Mucosa of descending colon (tissue), 3 donors: ENCODE measurements at regions not wholly inside any gene's neighbourhood (a gene's known extent, or its start where the extent isn't known, plus 50 kb on each side); places are given as distances from the start of the nearest gene placed in this dataset.
A peak's percentile ranks its signal among the peaks of the same experiment; 100 is the strongest.

Experiments
- ATAC-seq: fragments of 200-7000 bp; cut with Tn5 transposase; one replicate; pipeline ENCODE4 v1.9.1; 2020; ENCODE audit warnings: mild to moderate bottlenecking, moderate library complexity
- DNase-seq, 3 donors: peaks; one replicate each; pipeline ENCODE4 v3.0.0-alpha.2; 2020
- H3K36me3 ChIP-seq: fragments of 200-600 bp; one replicate; pipeline ENCODE4 v1.8.0; 2021; ENCODE audit warnings: low read depth, mild to moderate bottlenecking
- H3K4me1 ChIP-seq: fragments of 200-600 bp; one replicate; pipeline ENCODE4 v1.8.0; 2021; ENCODE audit warnings: low read depth, mild to moderate bottlenecking
- H3K4me3 ChIP-seq: fragments of 200-600 bp; one replicate; pipeline ENCODE4 v1.8.0; 2021; ENCODE audit warnings: mild to moderate bottlenecking
- H3K9me3 ChIP-seq: fragments of 200-600 bp; one replicate; pipeline ENCODE4 v1.8.0; 2021; ENCODE audit warnings: mild to moderate bottlenecking
- intact Hi-C, 2 donors: fragments of 100-400 bp; cut with DNase I in 1 of 2; cut with micrococcal nuclease in 1 of 2; formaldehyde crosslinking; loops; one replicate each; pipeline versions ENCODE4 v1.11.0 to v1.11.1; 2022; cut with DNase I, micrococcal nuclease
- TF ChIP-seq, protein P1 (sequence below): fragments of 200-600 bp; IDR thresholded peaks from one replicate; pipeline ENCODE4 v1.8.0; 2022; ENCODE audit warnings: antibody characterized with exemption, mild to moderate bottlenecking
- donor health status: DM: no; HTN: no; CAD: no; lungs with moderate emphysema.
- donor health status: DM: no; HTN: no; CAD: no.
- donor health status: DM: no; HTN: yes; CAD: no.

GRCh38 chr4:130825284-130825683 lies 1729.3 kb downstream of the C4orf33 start:
- Histone ChIP-seq H3K9me3 (no peaks in the 10 kb centered on the region), H3K4me1 (no peaks in the 10 kb centered on the region), H3K36me3 (no peaks in the 10 kb centered on the region), H3K4me3 (no peak overlapping the region)
- TF ChIP-seq, protein P1, sequence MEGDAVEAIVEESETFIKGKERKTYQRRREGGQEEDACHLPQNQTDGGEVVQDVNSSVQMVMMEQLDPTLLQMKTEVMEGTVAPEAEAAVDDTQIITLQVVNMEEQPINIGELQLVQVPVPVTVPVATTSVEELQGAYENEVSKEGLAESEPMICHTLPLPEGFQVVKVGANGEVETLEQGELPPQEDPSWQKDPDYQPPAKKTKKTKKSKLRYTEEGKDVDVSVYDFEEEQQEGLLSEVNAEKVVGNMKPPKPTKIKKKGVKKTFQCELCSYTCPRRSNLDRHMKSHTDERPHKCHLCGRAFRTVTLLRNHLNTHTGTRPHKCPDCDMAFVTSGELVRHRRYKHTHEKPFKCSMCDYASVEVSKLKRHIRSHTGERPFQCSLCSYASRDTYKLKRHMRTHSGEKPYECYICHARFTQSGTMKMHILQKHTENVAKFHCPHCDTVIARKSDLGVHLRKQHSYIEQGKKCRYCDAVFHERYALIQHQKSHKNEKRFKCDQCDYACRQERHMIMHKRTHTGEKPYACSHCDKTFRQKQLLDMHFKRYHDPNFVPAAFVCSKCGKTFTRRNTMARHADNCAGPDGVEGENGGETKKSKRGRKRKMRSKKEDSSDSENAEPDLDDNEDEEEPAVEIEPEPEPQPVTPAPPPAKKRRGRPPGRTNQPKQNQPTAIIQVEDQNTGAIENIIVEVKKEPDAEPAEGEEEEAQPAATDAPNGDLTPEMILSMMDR = no peak
- DNase-seq (no peak), ATAC-seq (no peak)
- intact Hi-C loops = no loop called here

DNA sequence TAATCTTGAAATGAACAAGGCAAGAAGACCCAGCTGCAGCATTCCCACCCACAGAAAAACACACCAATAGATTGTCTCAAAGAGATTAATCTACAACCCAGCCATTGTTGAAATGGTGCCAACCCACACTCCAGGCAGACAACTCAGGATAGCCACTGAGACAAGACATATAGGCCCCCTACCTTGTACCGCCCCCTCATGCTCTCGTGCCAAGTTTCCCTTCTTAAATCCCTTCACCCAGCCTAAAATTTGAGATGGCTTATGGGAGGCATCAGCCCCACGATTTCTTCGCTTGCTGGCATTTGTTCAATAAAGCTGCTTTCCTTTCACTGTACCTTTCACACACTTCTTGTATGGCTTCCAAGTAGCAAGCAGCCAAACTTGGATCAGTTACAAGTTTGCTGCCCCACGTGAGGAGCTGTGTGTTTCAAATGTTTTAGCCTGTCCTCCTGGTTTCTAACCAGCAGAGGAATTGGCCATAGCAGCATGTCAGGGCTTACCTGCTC lies 1754.1 kb downstream of the C4orf33 start:
- Histone ChIP-seq H3K36me3 (no peaks in the 10 kb centered on the region), H3K4me3 (no peak overlapping the region), H3K9me3 (no peaks in the 10 kb centered on the region), H3K4me1 (no peaks in the 10 kb centered on the region)
- ATAC-seq (no peak), DNase-seq (peak in 1 of 3 donors; percentile 38)
- TF ChIP-seq, protein P1 = no peak
- intact Hi-C loops = no loop called here

DNA sequence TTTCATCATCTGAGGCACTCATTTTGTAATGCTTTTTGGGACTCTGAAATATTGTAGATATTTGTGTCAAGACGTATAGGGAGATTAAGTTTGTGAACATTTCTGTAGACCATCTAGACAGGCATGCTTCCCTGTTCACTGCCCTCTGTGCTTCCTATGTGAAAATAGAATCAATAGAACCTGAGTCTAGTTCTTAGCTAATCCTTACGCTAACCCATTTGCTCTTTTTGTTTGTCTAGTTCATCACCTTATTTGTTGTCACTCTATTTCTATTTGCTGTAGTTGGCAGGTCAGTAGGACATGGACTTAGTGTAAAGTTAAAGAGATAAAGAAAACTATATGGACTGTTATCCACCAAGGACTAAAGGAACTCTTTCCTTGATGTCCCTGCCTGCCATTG lies 1755.2 kb downstream of the C4orf33 start:
- TF ChIP-seq, protein P1 = no peak
- no peaks in the 10 kb centered on the region for H3K36me3 ChIP-seq
- no peak overlapping the region for H3K4me3 ChIP-seq
- DNase-seq (no peak), ATAC-seq (no peak)
- H3K4me1 ChIP-seq = no peaks in the 10 kb centered on the region
- H3K9me3 ChIP-seq = no peaks in the 10 kb centered on the region
- intact Hi-C loops = no loop called here

DNA sequence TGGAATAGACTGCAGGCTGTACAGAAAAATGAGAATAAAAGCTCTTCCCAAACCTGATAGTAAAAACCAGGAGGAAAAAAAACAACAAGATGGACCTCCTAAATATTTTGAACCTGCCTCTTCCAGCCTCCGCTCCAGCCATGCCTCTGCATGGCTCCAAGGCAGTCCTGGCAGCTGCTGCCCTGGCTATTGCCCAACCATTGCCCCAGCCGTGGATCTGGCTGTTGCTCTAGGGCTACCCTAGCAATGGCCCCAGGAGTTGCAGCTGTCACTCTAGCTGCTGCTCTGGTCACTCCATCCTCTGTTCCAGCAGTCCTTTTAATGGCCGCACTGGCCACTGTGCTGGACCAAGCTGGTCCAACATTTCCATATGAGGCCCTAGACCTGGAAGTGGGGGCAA lies 1756.0 kb downstream of the C4orf33 start:
- H3K9me3 ChIP-seq = no peaks in the 10 kb centered on the region
- ATAC-seq = no peak
- H3K4me3 ChIP-seq = no peak overlapping the region
- no peak for DNase-seq
- H3K4me1 ChIP-seq = no peaks in the 10 kb centered on the region
- TF ChIP-seq, protein P1 = no peak
- intact Hi-C loops = no loop called here
- no peaks in the 10 kb centered on the region for H3K36me3 ChIP-seq

- ATAC-seq (no peak), DNase-seq (no peak)
- no peaks in the 10 kb centered on the region for H3K4me1 ChIP-seq
- no peak overlapping the region for H3K4me3 ChIP-seq
- intact Hi-C loops = no loop called here
- TF ChIP-seq, protein P1 = no peak
- H3K9me3 ChIP-seq = no peaks in the 10 kb centered on the region
- no peaks in the 10 kb centered on the region for H3K36me3 ChIP-seq
Measured at GRCh38 chr4:130855533-130855932, 1759.6 kb downstream of the C4orf33 start.

- no peak for DNase-seq
- intact Hi-C loops = no loop called here
Measured at GRCh38 chr4:130859991-130860390, 1764.0 kb downstream of the C4orf33 start.

More at GRCh38 chr4:130859991-130860390, 1764.0 kb downstream of the C4orf33 start:
- TF ChIP-seq, protein P1 = no peak
- Histone ChIP-seq H3K4me1 (no peaks in the 10 kb centered on the region), H3K36me3 (no peaks in the 10 kb centered on the region), H3K9me3 (no peaks in the 10 kb centered on the region), H3K4me3 (no peak overlapping the region)
- no peak for ATAC-seq
